HuH-7 (cell line): ENCODE measurements at regions not wholly inside any gene's neighbourhood (a gene's known extent, or its start where the extent isn't known, plus 50 kb on each side); places are given as distances from the start of the nearest gene placed in this dataset.
"Not testable (repeated sequence)": the region's sequence is repeated elsewhere in the genome, so short reads cannot be mapped to it uniquely, and the experiment has no call there.

Experiments
- DNase-seq: peaks from one replicate; pipeline ENCODE4 v3.0.0; 2011; ENCODE audit warnings: low spot score

- DNase-seq = no peak
Observed at GRCh38 chr4:72875545-72875944, 194.0 kb downstream of the COX18 start.

DNA sequence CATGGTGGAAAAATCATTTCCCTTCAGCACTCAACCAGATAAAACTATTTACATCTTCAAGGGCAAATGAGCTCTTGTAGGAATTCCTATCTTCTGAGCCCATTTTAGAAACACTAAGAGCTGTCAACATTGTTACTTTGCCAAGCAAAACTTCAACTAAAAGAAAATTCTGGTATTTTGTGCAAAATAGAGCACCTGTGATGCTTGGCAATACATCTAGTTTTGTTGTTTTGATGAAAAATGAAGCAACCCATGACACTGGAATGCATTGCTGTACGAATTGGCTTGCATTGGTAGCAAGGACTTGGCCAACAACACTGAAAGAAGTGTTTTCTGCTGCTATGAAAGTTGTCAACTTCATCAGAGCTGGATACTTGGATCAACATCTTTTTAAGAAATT is 194.4 kb downstream of the COX18 start:
- no peak for DNase-seq

GRCh38 chr4:72864898-72865297 is 204.6 kb downstream of the COX18 start:
- DNase-seq = no peak

GRCh38 chr4:72864277-72864676 is 205.2 kb downstream of the COX18 start:
- DNase-seq = not testable (repeated sequence)

DNA sequence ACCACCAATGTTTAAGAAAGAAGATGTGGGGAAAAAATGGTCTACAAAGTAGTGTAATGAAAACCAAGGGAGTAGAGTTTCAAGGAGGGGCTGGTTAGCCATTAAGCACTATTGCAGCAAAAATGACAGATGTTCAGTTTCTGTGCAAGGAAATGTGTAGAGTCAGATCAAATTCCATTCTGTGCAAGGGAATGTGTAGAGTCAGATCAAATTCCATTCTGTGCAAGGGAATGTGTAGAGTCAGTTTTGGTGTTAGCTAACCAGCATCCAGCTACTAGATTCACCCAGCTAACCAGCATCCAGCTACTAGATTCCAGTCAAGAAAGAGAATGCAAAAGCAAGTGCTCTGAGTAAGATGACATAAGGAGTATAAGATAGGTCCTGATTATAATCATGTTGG is 208.8 kb downstream of the COX18 start:
- no peak for DNase-seq

GRCh38 chr4:72858328-72858727 is 211.2 kb downstream of the COX18 start:
- DNase-seq = no peak

- DNase-seq = no peak
Observed at GRCh38 chr4:72857787-72858186, 211.7 kb downstream of the COX18 start.

DNA sequence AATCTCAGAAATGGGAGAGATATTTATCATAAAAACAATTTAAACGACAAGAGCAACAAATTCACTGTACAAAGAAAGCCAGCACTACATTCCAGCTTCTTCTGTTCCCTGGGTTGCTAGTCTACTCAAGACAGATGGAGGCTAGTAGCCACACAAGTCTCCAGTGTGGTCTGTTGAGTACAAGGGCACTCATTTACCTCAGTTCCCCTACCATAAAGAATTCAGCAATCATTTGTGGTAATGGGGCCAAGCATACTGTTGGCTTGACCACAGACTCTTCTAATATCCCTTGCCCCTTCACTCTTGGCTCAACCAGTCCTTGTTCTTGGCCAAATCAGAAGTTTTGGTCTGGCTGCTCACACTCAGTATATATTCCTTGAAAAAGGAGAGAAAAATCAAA is 212.3 kb downstream of the COX18 start:
- DNase-seq = no peak

- peak; percentile 19 for DNase-seq
Observed at GRCh38 chr4:72846280-72847111, 223.0 kb downstream of the COX18 start.

DNA sequence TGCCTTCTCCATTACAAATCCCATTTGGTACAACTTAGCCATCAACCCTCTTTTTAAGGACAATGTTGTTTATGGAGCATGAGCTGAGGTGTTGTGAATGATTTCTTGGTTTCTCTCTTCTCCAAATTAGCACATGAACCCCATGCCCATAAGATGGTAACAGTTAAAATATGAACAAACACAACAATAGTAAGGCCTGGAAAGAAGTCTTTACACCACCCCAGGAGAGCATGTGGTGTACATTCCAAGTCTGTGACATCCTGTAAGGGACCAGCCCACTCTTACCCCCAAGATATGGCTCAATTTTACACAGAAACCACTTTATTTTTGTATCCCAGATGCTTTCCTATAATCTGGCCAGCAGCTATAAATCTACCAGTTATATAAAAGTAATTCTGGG is 226.1 kb downstream of the COX18 start:
- no peak for DNase-seq

GRCh38 chr4:72842323-72842722 is 227.2 kb downstream of the COX18 start:
- DNase-seq = no peak

DNA sequence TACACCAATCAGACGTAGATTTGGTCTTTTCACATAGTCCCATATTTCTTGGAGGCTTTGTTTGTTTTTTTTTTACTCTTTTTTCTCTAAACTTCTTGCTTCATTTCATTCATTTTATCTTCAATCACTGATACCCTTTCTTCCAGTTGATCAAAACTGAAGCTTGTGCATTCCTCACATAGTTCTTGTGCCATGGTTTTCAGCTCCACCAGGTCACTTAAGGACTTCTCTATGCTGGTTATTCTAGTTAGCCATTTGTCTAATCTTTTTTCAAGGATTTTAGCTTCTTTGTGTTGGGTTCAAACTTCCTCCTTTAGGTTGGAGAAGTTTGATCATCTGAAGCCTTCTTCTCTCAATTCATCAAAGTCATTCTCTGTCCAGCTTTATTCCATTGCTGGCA is 229.3 kb downstream of the COX18 start:
- not testable (repeated sequence) for DNase-seq

- no peak for DNase-seq
Observed at GRCh38 chr4:72828864-72829263, 240.7 kb downstream of the COX18 start.

DNA sequence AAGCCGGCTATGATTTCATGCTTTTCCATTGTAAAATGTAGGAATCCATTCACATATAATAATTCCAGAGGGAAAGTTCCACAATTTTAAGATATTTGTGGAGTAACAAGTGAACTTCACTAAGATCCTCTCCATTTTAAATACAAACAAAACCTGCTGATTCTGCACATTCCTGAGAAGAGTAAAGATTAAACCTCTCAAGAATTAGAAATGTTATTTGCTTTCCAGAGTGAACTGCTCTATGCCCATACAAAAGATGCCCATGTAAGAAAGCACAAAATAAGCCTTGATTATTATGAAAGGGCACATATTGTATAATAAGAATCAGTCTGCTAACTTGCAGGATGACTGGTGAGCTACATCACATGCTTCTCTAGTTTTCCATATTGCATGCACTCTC is 241.5 kb downstream of the COX18 start:
- no peak for DNase-seq

- no peak for DNase-seq
Observed at GRCh38 chr4:72820107-72820506, 249.4 kb downstream of the COX18 start.

DNA sequence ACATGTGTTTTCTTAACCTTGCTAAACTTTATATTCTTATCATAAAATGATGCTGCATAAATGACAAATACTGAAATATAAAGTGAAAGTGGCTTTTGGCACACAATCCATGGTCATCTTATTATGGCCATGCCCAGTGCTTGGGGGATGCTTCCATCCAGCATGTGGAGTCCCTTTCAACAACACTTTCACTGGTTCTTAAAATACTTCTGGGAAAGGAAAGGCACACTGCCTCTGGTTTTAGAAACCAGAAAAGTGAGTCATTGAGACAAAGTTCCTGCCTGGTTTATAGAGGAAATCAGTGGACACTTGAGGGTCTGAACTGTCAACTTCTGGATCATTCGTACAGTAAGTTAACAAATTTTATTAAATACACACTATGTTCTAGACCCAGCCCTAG is 248.0 kb upstream of the ADAMTS3 start:
- no peak for DNase-seq

DNA sequence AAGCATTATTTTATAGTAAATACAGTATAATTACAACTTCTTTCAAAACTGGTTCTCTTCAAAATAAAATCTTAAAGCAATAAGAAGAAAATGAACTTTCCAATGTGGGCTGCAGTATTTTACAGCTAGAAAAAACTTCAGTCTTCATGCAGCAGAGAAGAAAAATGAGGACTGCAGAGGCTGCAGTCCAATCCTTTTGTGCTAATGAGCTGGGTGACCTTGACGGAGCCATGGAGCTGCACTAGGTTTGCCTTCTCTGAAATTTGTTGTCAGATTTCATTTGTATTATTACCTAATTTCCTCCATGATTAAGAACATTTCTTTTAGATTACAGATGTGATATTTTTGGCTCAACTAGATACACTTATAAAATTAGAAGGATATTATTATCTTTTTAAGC is 245.2 kb upstream of the ADAMTS3 start:
- DNase-seq = no peak

DNA sequence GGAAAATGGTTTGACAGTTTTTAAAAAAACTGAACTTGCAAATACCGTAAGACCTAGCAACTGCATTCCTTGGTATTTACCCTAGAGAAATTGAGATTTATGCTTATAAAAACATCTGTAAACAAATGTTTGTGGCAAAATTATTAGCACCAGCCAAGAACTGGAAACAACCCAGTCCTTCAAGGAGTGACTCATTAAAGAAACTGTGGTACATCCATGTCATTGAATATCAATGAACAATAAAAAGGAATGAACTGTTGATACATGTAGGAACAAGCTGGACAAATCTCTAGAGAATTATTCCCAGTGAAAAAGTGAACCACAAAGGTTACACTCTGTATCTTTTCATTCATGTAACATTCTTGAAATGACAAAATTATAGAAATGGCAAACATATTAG is 240.2 kb upstream of the ADAMTS3 start:
- DNase-seq = no peak

- no peak for DNase-seq
Observed at GRCh38 chr4:72805284-72805683, 236.3 kb upstream of the ADAMTS3 start.

- no peak for DNase-seq
Observed at GRCh38 chr4:72797486-72797885, 228.5 kb upstream of the ADAMTS3 start.

DNA sequence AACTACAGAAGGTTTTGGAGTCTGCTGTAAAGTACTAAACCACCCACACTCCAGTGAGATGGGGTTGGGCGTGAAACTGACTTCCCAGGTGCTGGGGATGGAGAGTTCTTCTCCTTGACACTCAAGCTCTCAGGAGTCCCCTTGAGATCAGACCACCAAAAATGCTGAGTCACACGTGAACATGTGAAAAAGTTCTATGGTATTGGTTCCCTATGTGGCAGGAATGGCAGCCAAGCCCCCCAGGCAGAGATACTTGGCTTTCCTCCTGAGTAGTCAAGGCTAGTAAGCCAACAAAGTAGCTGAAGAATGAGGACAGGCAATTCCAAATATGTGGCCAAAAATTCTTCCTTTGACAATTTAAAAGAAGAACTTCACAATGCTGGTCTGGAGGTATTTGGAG is 222.0 kb upstream of the ADAMTS3 start:
- no peak for DNase-seq

DNA sequence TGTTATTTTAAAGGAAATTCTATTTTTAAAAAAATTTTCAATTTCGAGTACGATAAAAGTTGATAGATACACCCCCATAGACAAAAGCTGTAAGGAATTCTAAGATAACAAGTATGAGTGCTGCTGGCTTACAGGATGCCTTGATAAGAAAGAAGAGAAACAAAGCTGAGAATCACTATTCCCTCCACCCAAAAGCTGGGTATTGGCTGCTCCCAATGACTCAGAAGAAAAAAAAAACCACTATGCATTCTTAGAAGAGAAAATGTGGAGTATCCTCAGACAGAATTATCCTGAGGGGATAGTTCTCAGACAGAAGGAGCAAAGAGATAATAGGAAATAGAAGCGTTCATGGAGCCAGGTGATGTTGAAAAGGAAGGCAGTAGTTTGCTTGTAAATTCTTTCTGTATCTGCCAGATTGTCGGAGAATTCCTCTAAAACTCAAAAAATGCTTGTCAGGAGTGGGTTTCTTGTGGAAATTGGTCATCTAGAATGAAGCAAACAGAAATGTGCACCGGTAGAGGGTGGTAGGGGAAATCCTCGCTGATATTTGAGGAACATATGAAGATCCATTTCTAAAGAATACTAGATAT is 217.5 kb upstream of the ADAMTS3 start:
- DNase-seq = no peak

GRCh38 chr4:72779241-72779640 is 210.2 kb upstream of the ADAMTS3 start:
- no peak for DNase-seq

DNA sequence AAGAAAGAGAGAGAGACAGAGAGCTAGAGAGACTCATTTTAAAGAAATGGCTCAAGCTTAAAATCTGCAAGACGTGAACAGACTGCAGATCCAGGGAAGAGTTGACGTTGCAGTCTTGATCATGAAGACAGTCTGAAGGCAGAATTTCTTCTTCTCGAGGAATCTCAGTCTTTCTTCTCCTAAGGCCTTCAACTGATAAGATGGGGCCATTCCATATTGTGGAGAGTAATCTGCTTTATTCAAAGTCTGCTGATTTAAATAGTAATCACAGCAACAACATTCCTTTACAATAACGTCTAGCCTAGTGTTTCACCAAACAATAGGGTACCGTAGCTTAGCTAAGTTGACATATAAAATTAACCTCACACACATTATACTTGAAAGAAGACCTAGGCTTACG is 208.4 kb upstream of the ADAMTS3 start:
- no peak for DNase-seq
